GM19240 (cell line): ENCODE measurements at regions not wholly inside any gene's neighbourhood (a gene's known extent, or its start where the extent isn't known, plus 50 kb on each side); places are given as distances from the start of the nearest gene placed in this dataset.

ENCODE experiments used
- DNase-seq: peaks from one replicate; pipeline ENCODE4 v3.0.0; 2011; ENCODE audit warnings: low spot score; ENCODE audit not compliant: insufficient read length

GRCh38 chr3:151935446-151935845 lies 62.0 kb downstream of the SUCNR1 start:
- no peak for DNase-seq

- DNase-seq = no peak
These were observed 67.0 kb downstream of the SUCNR1 start for GRCh38 chr3:151940481-151940880.

- DNase-seq = no peak
These were observed 70.1 kb downstream of the SUCNR1 start for GRCh38 chr3:151943539-151943938.

GRCh38 chr3:151944356-151944755 lies 70.9 kb downstream of the SUCNR1 start:
- DNase-seq = no peak

- no peak for DNase-seq
These were observed 73.2 kb downstream of the SUCNR1 start for GRCh38 chr3:151946606-151947005.

- no peak for DNase-seq
These were observed 76.3 kb downstream of the SUCNR1 start for GRCh38 chr3:151949706-151950105.

GRCh38 chr3:151955356-151955755 lies 81.9 kb downstream of the SUCNR1 start:
- no peak for DNase-seq

- DNase-seq = no peak
These were observed 87.6 kb downstream of the SUCNR1 start for GRCh38 chr3:151960961-151961580.

GRCh38 chr3:151962352-151962751 lies 88.9 kb downstream of the SUCNR1 start:
- DNase-seq = no peak

- no peak for DNase-seq
These were observed 89.5 kb downstream of the SUCNR1 start for GRCh38 chr3:151962912-151963311.

GRCh38 chr3:151964743-151965142 lies 91.3 kb downstream of the SUCNR1 start:
- DNase-seq = no peak

- no peak for DNase-seq
These were observed 95.7 kb downstream of the SUCNR1 start for GRCh38 chr3:151969026-151969642.

GRCh38 chr3:151971814-151972579 lies 98.6 kb downstream of the SUCNR1 start:
- no peak for DNase-seq

GRCh38 chr3:151974067-151974466 lies 100.6 kb downstream of the SUCNR1 start:
- DNase-seq = no peak

GRCh38 chr3:151976211-151977050 lies 103.0 kb downstream of the SUCNR1 start:
- no peak for DNase-seq

- DNase-seq = no peak
These were observed 106.5 kb downstream of the SUCNR1 start for GRCh38 chr3:151979906-151980305.

GRCh38 chr3:151983538-151983937 lies 110.1 kb downstream of the SUCNR1 start:
- DNase-seq = no peak

GRCh38 chr3:151985787-151986430 lies 112.5 kb downstream of the SUCNR1 start:
- DNase-seq = no peak

- DNase-seq = no peak
These were observed 114.5 kb downstream of the SUCNR1 start for GRCh38 chr3:151987893-151988292.

GRCh38 chr3:151989621-151990020 lies 116.2 kb downstream of the SUCNR1 start:
- no peak for DNase-seq

GRCh38 chr3:151990696-151991376 lies 117.4 kb downstream of the SUCNR1 start:
- DNase-seq = no peak
